GM12864 (cell line): ENCODE measurements at regions not wholly inside any gene's neighbourhood (a gene's known extent, or its start where the extent isn't known, plus 50 kb on each side); places are given as distances from the start of the nearest gene placed in this dataset.

Source experiments
- DNase-seq: peaks from one replicate; pipeline ENCODE4 v3.0.0-alpha.2; 2011; ENCODE audit warnings: low read depth
- H3K4me3 ChIP-seq: 2 replicates; pipeline ENCODE4 v1.5.1; 2011; ENCODE audit warnings: mild to moderate bottlenecking, low read depth, low read length, control low read depth
- TF ChIP-seq, protein P1 (sequence below): IDR thresholded peaks from 2 replicates; pipeline ENCODE4 v1.5.1; 2011; ENCODE audit warnings: low read depth, mild to moderate bottlenecking, moderate library complexity, low read length, control low read depth, inconsistent platforms; ENCODE audit errors: missing control alignments

DNA sequence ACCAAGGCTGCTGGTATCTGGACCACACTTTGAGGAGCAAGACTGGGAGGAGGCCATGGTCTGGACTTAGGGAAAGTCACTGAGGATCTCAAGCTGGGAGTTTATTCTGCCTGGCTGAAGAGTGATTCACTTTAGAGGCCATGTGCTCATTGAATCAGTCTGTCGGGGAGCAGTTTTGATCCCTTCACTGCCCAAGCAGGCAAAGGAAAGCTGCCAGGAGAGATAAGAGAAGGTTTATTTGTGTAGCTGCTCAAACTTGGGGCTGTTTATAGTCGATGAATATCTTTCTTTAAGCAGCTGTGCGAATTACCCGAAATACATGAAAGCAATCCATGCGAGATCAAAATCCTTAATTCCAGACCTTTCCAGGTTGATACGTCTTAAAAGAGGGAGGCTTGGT, 544.4 kb upstream of the EEF2KMT start:
- no peak overlapping the region for H3K4me3 ChIP-seq
- TF ChIP-seq, protein P1, sequence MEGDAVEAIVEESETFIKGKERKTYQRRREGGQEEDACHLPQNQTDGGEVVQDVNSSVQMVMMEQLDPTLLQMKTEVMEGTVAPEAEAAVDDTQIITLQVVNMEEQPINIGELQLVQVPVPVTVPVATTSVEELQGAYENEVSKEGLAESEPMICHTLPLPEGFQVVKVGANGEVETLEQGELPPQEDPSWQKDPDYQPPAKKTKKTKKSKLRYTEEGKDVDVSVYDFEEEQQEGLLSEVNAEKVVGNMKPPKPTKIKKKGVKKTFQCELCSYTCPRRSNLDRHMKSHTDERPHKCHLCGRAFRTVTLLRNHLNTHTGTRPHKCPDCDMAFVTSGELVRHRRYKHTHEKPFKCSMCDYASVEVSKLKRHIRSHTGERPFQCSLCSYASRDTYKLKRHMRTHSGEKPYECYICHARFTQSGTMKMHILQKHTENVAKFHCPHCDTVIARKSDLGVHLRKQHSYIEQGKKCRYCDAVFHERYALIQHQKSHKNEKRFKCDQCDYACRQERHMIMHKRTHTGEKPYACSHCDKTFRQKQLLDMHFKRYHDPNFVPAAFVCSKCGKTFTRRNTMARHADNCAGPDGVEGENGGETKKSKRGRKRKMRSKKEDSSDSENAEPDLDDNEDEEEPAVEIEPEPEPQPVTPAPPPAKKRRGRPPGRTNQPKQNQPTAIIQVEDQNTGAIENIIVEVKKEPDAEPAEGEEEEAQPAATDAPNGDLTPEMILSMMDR, result no peak
- no peak for DNase-seq

DNA sequence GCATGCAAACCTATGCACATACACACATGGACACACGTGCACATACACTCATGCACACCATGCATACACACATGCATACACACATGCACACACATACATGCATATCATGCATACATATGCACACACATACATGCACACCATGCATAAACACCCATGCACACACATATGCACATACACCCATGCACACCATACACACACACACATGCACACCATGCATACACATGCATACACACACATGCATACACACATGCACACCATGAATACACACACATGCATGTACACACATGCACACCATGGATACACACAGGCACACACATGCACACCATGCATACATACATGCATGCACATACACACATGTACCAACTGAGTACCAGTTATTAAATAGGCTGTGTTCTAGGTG, 543.3 kb upstream of the EEF2KMT start:
- H3K4me3 ChIP-seq, result no peak overlapping the region
- DNase-seq, result no peak
- TF ChIP-seq, protein P1, result no peak

DNA sequence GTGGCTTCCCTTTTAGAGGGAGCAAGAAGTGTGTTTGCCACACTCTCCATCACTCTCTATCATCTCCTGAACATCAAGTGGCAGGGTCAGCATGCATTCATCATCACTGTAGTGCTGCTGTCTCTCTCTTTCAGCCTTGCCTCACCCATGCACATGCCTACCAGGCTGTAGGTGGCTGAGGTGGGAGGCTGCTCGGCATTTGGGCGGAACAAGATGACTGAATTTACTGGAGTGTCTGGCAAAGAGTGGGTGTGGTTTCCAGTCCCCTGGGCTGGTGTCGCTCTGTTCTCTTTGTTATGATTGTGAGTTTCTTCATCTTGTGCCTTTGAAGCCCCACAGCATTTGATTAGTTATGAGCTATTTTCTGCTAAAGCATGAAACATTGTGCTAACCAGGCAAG, 541.9 kb upstream of the EEF2KMT start:
- TF ChIP-seq, protein P1, result no peak
- no peak overlapping the region for H3K4me3 ChIP-seq
- no peak for DNase-seq

DNA sequence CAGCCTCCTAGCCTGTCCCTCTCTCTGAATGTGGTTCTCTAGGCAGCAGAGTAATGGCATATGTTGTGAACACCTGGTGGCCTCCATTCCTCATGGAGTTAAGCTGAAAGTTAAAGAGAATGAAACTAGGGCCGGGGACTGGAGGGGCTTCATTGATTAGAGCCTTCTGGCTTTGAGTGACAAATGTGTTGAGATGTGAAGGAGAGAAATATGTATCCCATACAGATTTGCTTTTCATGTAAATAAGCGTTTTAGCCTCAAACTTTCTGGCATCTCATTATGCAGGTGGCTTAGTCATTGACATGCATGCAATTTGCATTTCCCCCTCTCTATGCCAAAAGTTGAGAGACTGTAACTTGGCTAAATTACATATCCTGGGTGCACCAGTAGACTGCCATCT, 537.7 kb upstream of the EEF2KMT start:
- TF ChIP-seq, protein P1, result no peak
- DNase-seq, result no peak
- H3K4me3 ChIP-seq, result no peak overlapping the region

DNA sequence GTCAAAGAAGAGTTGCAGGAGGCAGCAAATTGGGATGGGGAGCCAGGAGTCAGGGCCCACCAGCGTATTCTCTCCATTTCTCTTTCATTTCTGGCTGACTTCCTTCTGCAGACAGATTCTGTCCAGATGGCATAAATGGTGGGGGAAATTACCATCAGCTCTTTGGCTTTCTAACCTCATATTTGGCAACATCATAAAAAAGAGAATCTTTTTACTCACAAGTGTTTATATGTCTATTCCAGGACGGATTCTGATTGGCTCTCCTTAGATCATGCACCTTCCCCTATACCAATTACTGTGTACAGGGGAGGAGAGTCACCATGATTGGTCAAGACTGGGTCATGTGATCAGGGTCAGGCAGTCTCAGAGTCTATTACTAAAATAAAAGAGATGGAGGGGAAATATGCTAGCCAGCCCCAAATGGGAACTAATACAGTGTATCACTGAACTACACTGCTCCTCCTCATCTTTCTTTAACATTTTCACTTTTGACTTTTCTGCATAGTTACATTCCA, 537.1 kb upstream of the EEF2KMT start:
- H3K4me3 ChIP-seq, result no peak overlapping the region
- TF ChIP-seq, protein P1, result no peak
- DNase-seq, result no peak

DNA sequence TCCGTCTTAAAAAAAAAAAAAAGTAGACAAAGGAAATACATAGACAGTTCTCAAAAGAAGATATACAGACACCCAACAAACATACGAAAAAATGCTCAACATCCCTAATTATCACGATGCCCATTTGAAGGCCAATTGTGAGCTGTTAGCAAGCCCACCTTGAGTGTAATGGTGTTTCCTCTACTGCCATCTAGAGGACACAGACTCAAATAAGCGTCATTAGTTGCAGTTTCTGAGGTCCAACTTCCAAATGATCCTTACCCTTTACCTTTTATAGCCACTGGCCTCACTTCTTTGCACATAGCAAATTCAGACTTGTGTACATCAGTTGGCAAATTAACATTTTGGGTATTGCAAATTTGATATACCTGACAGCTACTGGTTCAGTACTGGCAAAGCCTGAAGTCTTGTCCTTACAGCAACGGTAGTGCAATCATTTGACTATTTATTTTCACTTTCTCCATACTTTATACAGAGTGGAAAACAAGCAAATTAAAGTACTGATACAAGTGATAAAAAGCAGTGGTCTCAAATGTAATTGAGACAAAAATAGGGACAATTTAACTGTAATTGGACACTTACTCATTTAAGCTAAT, 536.3 kb upstream of the EEF2KMT start:
- H3K4me3 ChIP-seq, result no peak overlapping the region
- no peak for DNase-seq
- TF ChIP-seq, protein P1, result peak; percentile 59

DNA sequence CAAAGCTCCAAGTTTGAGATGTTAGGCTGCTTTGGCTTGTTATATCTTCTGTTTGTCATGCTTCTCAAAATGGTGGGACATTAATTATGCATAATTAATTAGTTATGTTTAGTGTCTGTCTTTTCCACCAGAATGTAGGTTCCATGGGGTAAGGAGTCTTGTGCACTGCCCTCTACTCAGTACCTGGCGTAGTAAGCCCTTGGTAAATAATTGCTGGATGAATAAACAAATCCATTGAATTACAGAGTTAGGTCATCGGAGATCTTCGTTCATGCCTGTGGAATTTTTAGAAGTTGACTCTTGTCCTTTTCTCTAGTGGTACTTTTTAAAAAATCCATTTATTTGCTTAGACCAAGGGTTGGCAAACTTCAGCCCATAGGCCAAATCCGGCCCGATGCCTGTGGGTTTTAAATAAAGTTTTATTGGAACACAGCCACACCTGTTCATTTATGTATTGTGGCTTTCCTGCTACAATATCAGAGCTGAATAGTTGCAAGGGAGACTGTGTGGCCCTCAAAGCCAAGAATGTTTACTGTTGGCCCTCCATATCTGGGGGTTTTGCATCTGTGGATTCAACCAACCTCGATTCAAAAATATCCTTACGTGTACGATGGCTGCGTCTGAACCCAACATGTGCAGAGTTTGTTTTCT, 524.8 kb upstream of the EEF2KMT start:
- no peak for DNase-seq
- TF ChIP-seq, protein P1, result no peak
- no peak overlapping the region for H3K4me3 ChIP-seq
